Astrocyte of the spinal cord (primary cell): ENCODE measurements at regions not wholly inside any gene's neighbourhood (a gene's known extent, or its start where the extent isn't known, plus 50 kb on each side); places are given as distances from the start of the nearest gene placed in this dataset.

ENCODE experiments used
- DNase-seq: peaks from one replicate; pipeline ENCODE4 v3.0.0; 2011; ENCODE audit warnings: low read depth, low spot score
- H3K4me3 ChIP-seq: 2 replicates; pipeline ENCODE4 v1.5.1; 2011; ENCODE audit warnings: low read depth, mild to moderate bottlenecking, low read length, moderate library complexity
- CTCF ChIP-seq: IDR thresholded peaks from 2 replicates; pipeline ENCODE4 v1.5.1; 2012; ENCODE audit warnings: low read depth, mild to moderate bottlenecking, low read length, inconsistent platforms
- in situ Hi-C: cut with HindIII; loops from 2 replicates; pipeline ENCODE4 v1.10.0; 2017; ENCODE audit warnings: low sequenced_read_pairs

GRCh38 chr13:22285867-22286266 lies 615.0 kb downstream of the FGF9 start:
- no peak for DNase-seq
- no peak for TF ChIP-seq CTCF

GRCh38 chr13:22286338-22286737 lies 615.5 kb downstream of the FGF9 start:
- no peak for DNase-seq
- TF ChIP-seq CTCF = no peak
- H3K4me3 ChIP-seq = no peak overlapping the region
- in situ Hi-C loops = no loop called here

More at GRCh38 chr13:22285867-22286266, 615.0 kb downstream of the FGF9 start:
- H3K4me3 ChIP-seq = no peak overlapping the region
- in situ Hi-C loops = no loop called here

GRCh38 chr13:22287343-22287920 lies 616.6 kb downstream of the FGF9 start:
- no peak for DNase-seq
- in situ Hi-C loops = no loop called here
- H3K4me3 ChIP-seq = no peak overlapping the region
- TF ChIP-seq CTCF = no peak

DNA sequence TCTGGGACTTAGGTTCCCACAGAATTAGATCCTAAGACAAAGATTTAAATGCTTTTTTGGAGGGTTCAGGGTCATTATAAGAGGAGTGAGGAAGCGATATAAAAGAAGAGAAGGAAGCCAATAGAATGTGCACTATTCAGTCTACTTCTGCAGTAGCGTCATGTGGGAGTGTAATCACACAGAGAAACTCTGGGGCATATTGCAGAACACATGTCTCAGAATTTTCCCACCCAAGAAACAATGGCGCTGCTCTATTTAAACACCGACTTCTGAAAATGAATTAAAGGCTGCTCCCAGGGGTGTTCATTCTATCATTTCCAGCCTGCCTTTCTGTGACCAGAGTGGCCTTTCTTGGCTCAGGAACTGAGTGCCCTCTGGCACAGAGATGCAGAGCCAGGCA lies 617.6 kb downstream of the FGF9 start:
- no peak overlapping the region for H3K4me3 ChIP-seq
- no peak for TF ChIP-seq CTCF
- no peak for DNase-seq
- in situ Hi-C loops = no loop called here

DNA sequence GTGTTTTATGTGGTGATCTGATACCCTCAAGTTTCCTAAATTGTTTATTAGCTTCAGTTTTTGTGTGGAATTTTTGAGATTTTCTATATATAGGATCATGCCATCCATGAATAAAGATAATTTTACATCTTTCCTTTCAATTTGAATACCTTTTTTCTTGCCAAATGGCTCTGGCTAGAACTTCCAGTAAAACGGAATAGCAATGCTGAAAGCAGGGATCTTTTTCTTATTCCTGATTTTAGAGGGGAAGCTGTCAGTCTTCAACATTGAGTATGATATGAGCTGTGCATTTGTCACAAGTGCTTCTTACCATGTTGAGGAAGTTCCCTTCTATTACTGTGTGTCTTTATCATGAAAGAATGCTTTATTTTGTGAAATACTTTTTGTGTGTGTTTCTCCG lies 618.8 kb downstream of the FGF9 start:
- no peak for TF ChIP-seq CTCF
- no peak overlapping the region for H3K4me3 ChIP-seq
- in situ Hi-C loops = no loop called here
- DNase-seq = no peak

GRCh38 chr13:22298530-22298929 lies 627.7 kb downstream of the FGF9 start:
- in situ Hi-C loops = no loop called here
- TF ChIP-seq CTCF = no peak
- no peak for DNase-seq
- no peak overlapping the region for H3K4me3 ChIP-seq
